Neural cell (in vitro differentiated cells): ENCODE measurements at regions not wholly inside any gene's neighbourhood (a gene's known extent, or its start where the extent isn't known, plus 50 kb on each side); places are given as distances from the start of the nearest gene placed in this dataset.

Source experiments
- H2AFZ ChIP-seq: fragments of 200-600, 300-800 bp; sonication (generic), shearing (Covaris generic); 2 replicates; pipeline ENCODE4 v1.6.0; 2014; ENCODE audit warnings: low read depth, mild to moderate bottlenecking, antibody characterized with exemption, low read length, moderate library complexity
- H3F3A ChIP-seq: fragments of 200-600 bp; shearing (Covaris generic); 2 replicates; pipeline ENCODE4 v1.6.1; 2016; ENCODE audit warnings: mild to moderate bottlenecking, moderate library complexity, mixed read lengths, antibody characterized with exemption, low read length; ENCODE audit not compliant: insufficient read depth, poor library complexity, severe bottlenecking
- H3K27ac ChIP-seq: fragments of 200-600, 300-800 bp; sonication (generic), shearing (Covaris generic); 2 replicates; pipeline ENCODE4 v1.5.1; 2014; ENCODE audit warnings: mild to moderate bottlenecking, low read length, moderate library complexity
- H3K27me3 ChIP-seq: fragments of 300-800, 200-600 bp; sonication (generic), shearing (Covaris generic); 2 replicates; pipeline ENCODE4 v1.6.0; 2014; ENCODE audit warnings: mild to moderate bottlenecking, low read depth, low read length, moderate library complexity; ENCODE audit not compliant: insufficient read depth
- H3K36me3 ChIP-seq: fragments of 300-800, 200-600 bp; sonication (generic), shearing (Covaris generic); 2 replicates; pipeline ENCODE4 v1.5.1; 2014; ENCODE audit warnings: mild to moderate bottlenecking, antibody characterized with exemption, low read length, moderate library complexity; ENCODE audit not compliant: insufficient read depth
- H3K4me2 ChIP-seq: fragments of 300-800, 200-600 bp; sonication (generic), shearing (Covaris generic); 2 replicates; pipeline ENCODE4 v1.6.0; 2014; ENCODE audit warnings: mild to moderate bottlenecking, low read length
- H3K4me3 ChIP-seq: fragments of 300-800, 200-600 bp; sonication (generic), shearing (Covaris generic); 2 replicates; pipeline ENCODE4 v1.5.1; 2014; ENCODE audit warnings: mild to moderate bottlenecking, low read length, moderate library complexity
- H3K79me2 ChIP-seq: fragments of 200-600 bp; shearing (Covaris generic); replicated peaks from 2 replicates; pipeline ENCODE4 v1.6.0; 2014; ENCODE audit warnings: mild to moderate bottlenecking, low read length, moderate library complexity; ENCODE audit not compliant: insufficient read depth
- H3K9ac ChIP-seq: fragments of 300-800, 200-600 bp; sonication (generic), shearing (Covaris generic); 2 replicates; pipeline ENCODE4 v1.6.1; 2016; ENCODE audit warnings: mild to moderate bottlenecking, low read length, mixed read lengths
- H3K9me2 ChIP-seq: fragments of 200-600 bp; shearing (Covaris generic); 2 replicates; pipeline ENCODE4 v1.6.1; 2016; ENCODE audit warnings: mild to moderate bottlenecking, low read length, mixed read lengths; ENCODE audit not compliant: insufficient read depth
- H3K9me3 ChIP-seq: fragments of 200-600, 300-800 bp; sonication (generic), shearing (Covaris generic); 2 replicates; pipeline ENCODE4 v1.6.1; 2016; ENCODE audit warnings: mild to moderate bottlenecking, mixed run types, low read length, moderate library complexity, mixed read lengths
- H4K20me1 ChIP-seq: fragments of 200-600 bp; shearing (Covaris generic); 2 replicates; pipeline ENCODE4 v1.6.1; 2016; ENCODE audit warnings: mild to moderate bottlenecking, mixed run types; ENCODE audit not compliant: insufficient read depth
- EP300 ChIP-seq: fragments of 450-650 bp; conservative IDR thresholded peaks from 2 replicates; pipeline ENCODE4 v1.6.1; 2014; ENCODE audit warnings: antibody characterized with exemption, mild to moderate bottlenecking, moderate library complexity; ENCODE audit not compliant: poor library complexity, severe bottlenecking
- EZH2 ChIP-seq: fragments of 200-600, 300-800 bp; shearing (Covaris generic), sonication (generic); IDR thresholded peaks from 2 replicates; pipeline ENCODE4 v1.6.1; 2014; ENCODE audit warnings: antibody characterized with exemption, low read length, borderline replicate concordance, mild to moderate bottlenecking; ENCODE audit not compliant: insufficient read depth, poor library complexity, severe bottlenecking
- MXI1 ChIP-seq: fragments of 450-650 bp; conservative IDR thresholded peaks from 2 replicates; pipeline ENCODE4 v1.6.1; 2014; ENCODE audit warnings: antibody characterized with exemption, mild to moderate bottlenecking; ENCODE audit not compliant: poor library complexity, severe bottlenecking
- POLR2AphosphoS5 ChIP-seq: IDR thresholded peaks from 2 replicates; pipeline ENCODE4 v1.6.1; 2012
- RAD21 ChIP-seq: fragments of 450-650 bp; conservative IDR thresholded peaks from 2 replicates; pipeline ENCODE4 v1.6.1; 2014; ENCODE audit warnings: antibody characterized with exemption, mild to moderate bottlenecking, moderate library complexity
- REST ChIP-seq: IDR thresholded peaks from 2 replicates; pipeline ENCODE4 v1.6.1; 2012; ENCODE audit warnings: borderline replicate concordance
- SMC3 ChIP-seq: fragments of 450-650 bp; conservative IDR thresholded peaks from 2 replicates; pipeline ENCODE4 v1.6.1; 2014; ENCODE audit warnings: antibody characterized with exemption, mild to moderate bottlenecking, moderate library complexity; ENCODE audit not compliant: poor library complexity
- TAF1 ChIP-seq: IDR thresholded peaks from 2 replicates; pipeline ENCODE4 v1.6.1; 2012; ENCODE audit warnings: low read depth
- TF ChIP-seq, protein P1 (sequence below): fragments of 450-650 bp; IDR thresholded peaks from 2 replicates; pipeline ENCODE4 v1.5.1; 2014; ENCODE audit warnings: antibody characterized with exemption, mild to moderate bottlenecking, moderate library complexity; ENCODE audit not compliant: poor library complexity, severe bottlenecking

DNA sequence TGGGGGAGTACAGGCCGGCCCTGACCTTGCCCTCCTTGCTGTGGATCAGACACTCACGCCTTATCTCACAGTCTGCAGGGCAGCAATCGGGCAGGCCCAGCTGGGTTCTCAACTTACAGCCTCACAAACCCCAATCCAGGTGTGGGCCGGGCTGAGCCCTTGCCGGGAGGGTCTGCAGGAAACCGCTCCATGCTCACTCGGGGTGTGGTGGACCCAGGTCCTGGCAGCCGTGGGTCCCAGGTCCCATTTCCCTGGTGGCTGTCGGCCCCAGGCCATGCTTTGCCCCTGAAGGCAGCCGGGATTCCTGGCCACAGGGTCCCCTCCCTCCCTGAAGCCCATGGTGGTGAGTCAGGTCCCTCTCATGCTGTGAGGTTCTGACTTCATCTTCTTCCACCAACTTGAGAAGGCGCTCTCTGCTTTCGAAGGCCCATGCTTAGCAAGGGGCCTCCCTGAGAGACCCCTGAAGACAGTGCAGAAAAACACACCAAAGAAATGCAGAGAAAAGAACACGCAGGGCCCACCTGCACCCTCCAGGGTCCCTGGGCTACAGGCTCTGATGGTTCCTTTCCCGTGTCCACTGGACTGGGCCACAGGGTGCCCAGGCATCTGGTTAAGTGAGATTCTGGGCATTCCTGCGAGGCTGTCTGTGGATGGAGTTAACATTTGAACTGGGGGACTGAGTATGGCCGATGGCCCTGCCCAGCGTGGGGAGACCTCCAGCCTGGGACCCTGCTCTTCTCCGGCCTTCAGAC is 588.2 kb downstream of the BRD1 start:
- Histone ChIP-seq H3K79me2 (no peaks in the 10 kb centered on the region), H3K4me3 (no peak overlapping the region), H2AFZ (no peak overlapping the region), H3F3A (no peaks in the 10 kb centered on the region), H3K4me2 (no peak overlapping the region), H3K9me2 (no peaks in the 10 kb centered on the region), H3K9me3 (no peaks in the 10 kb centered on the region), H4K20me1 (no peaks in the 10 kb centered on the region), H3K27ac (no peak overlapping the region), H3K9ac (no peak overlapping the region), H3K27me3 (no peaks in the 10 kb centered on the region), H3K36me3 (no peaks in the 10 kb centered on the region)
- no peak for TF ChIP-seq SMC3
- no peak for TF ChIP-seq EZH2
- TF ChIP-seq POLR2AphosphoS5, result no peak
- no peak for TF ChIP-seq TAF1
- TF ChIP-seq, protein P1, sequence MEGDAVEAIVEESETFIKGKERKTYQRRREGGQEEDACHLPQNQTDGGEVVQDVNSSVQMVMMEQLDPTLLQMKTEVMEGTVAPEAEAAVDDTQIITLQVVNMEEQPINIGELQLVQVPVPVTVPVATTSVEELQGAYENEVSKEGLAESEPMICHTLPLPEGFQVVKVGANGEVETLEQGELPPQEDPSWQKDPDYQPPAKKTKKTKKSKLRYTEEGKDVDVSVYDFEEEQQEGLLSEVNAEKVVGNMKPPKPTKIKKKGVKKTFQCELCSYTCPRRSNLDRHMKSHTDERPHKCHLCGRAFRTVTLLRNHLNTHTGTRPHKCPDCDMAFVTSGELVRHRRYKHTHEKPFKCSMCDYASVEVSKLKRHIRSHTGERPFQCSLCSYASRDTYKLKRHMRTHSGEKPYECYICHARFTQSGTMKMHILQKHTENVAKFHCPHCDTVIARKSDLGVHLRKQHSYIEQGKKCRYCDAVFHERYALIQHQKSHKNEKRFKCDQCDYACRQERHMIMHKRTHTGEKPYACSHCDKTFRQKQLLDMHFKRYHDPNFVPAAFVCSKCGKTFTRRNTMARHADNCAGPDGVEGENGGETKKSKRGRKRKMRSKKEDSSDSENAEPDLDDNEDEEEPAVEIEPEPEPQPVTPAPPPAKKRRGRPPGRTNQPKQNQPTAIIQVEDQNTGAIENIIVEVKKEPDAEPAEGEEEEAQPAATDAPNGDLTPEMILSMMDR, result no peak
- TF ChIP-seq EP300, result no peak
- TF ChIP-seq REST, result no peak
- no peak for TF ChIP-seq MXI1
- TF ChIP-seq RAD21, result no peak

DNA sequence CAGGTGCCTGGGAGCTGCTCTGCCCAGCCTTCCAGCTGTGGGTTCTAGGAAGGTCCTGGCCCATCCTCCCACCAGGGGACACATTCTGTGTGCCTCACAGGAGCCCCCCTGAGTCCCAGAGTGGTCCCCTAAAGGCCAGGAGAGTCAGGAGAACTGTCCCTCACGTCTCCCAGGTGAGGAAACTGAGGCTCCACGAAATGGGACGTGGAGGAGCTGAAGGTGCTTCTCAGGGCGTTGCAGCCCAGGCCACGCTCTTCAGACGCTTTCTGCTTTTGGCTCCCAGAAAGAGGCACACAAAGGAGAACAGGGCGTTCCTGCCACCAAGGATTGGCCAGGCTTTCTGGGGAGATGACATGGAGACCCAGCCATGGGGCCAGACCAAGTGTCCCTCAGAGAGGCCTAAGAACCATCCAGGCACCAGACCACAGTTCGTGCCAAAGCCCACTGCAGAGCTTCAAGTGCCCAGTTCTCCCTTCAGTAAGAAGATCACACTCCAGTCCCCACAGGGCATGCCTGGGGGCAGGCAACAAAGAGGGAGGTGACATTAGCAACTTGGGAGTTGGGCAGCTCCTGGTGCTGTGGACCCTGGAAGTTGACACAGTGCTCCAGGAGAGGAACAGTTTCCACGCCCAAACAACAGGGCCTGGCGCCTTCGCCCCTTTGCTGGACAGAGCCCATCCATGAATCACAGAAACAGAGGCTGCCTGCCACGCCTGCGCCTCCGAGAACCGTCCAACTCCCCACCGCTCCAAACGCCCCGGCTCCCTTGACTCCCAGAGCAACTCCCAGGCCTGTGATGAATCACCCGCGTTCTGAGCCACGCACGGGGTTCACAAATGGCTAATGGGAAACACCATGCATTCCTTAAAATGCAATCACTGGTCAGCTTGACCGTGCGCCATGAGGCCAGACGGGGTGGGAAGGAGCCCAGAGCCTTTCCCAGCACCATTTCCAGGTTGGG is 589.2 kb downstream of the BRD1 start:
- Histone ChIP-seq H3K9me3 (no peaks in the 10 kb centered on the region), H4K20me1 (no peaks in the 10 kb centered on the region), H3K36me3 (no peaks in the 10 kb centered on the region), H3K4me2 (no peak overlapping the region), H3K9me2 (no peaks in the 10 kb centered on the region), H3K27ac (no peak overlapping the region), H3K9ac (no peak overlapping the region), H3K79me2 (no peaks in the 10 kb centered on the region), H3K4me3 (no peak overlapping the region), H2AFZ (no peak overlapping the region), H3K27me3 (no peaks in the 10 kb centered on the region), H3F3A (no peaks in the 10 kb centered on the region)
- TF ChIP-seq POLR2AphosphoS5 (no peak), TAF1 (no peak), REST (no peak), EP300 (no peak), MXI1 (no peak), EZH2 (no peak), RAD21 (no peak), SMC3 (no peak)
- TF ChIP-seq, protein P1, result no peak
